Stimulated activated CD4-positive, alpha-beta T cell treated with anti-CD3 and anti-CD28 coated beads, Interleukin-12 subunit alpha, Interleukin-12 subunit beta, amount 100 ng/mL, for 24 hours (primary cell): ENCODE measurements at regions not wholly inside any gene's neighbourhood (a gene's known extent, or its start where the extent isn't known, plus 50 kb on each side); places are given as distances from the start of the nearest gene placed in this dataset.

Experiments
- DNase-seq, 2 experiments: peaks; one replicate each; pipeline ENCODE4 v3.0.0-alpha.2; 2020; ENCODE audit warnings: low read depth in 2 of 2

DNA sequence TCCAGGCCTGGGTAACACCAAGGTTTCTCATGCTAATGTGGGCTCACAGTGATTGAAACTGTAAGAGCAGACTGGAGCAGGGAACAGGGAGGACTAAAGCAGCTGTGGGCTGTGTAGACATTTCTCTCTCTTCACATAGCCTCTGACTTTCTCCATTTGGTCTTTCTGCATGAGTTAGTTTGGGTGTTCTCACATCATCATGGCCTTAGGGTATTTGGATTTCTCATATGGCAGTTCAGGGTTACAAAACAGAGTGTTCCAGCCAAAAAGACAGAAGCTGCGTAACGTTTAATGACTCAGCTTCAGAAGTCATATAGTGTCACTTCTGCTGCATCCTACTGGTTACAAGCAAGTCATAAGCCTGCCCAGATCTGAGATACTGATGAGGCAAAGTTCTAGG is 52.0 kb upstream of the OSBPL8 start:
- no peak for DNase-seq

DNA sequence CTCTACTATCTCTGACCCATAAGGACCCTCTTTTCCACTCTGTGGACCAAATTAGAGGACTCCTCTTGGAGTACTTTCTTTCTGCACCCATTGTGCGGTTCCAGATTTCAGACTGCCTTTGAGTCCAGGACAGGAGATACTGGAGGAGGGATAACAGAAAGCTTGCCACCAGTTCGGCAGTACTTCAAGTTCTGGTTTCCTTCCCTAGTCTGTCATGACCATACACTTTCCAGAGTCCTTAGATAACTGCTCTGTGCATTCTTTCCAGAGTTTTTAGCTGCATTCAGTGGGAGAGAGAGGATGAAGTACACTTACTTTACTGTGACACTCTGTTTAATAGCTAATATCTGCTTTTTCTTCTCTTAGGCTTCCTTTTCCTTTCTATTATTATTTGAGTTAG is 54.8 kb upstream of the OSBPL8 start:
- no peak for DNase-seq

DNA sequence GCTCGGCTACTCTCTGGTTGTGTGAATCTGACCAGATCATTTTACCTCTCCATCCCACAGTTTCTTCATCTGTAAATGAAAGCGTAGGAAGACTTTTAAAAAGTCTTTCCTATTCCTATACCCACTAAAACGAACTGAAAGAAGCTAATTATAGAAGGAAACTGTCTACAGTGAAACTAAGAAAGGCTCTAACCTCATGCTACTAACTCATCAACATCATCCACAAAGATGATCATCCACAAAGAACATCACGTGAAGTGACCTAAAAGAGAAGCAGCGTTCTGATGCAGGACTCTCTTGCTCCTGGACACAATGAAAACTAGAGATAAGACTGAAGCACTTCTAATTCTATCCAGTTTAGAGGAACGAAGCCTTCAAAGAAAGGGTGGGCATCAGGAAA is 58.5 kb upstream of the OSBPL8 start:
- DNase-seq, result no peak

DNA sequence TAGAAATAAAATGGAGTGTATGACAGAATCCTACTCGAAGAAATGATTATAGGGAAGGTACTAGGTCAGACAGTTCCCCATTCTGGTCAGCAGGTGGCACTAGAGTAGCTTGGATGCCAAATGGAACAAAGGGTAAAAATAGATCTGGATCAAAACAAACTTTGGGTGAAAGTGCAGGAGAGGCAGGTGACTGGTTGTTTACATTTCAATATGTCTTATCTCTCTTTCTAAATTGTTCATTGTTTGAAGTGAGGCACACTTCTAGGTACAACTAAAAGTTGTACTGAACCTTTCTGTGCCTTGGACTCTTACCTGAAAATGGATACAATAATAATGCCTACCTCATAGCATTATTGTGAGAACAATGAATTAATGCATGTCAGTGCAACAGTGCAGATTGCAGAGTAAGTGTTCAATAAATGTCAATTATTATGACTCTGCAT is 62.0 kb upstream of the OSBPL8 start:
- DNase-seq, result peak; percentile 38 to 58

DNA sequence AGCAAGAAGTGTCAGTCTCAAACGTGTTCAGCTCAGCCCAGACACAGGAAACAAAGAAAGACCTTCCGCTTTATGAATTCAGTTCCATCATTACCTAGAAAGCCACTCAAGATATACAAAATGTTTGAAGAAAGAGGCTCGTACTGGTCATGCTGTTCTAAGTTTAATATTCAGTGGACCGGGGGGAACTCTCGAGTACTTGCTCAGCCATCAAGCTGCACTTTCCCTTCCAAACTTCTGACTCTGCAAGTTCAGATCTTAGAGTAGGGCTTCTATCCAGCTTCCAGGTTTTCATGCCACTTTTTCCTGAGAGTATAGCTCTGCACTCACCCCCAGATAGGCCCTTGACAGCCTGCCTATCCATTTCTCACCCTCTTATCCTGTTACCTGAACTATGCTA is 62.8 kb upstream of the OSBPL8 start:
- DNase-seq, result no peak

DNA sequence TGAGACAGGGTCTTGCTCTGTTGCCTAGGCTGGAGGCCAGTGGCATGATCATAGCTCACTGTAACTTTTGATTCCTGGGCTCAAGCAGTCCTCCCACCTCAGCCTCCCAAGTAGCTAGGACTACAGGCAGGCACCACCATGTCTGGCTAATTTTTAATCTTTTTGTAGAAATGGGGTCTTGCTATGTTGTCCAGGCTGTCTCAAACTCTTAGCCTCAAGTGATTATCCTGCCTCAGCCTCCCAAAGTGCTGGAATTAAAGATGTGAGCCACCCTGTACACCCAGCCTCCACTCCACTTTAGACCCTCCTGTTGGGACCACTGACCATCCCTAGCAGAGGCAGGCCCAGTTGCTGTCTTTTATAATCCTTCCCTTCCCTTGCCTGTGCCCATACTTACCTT is 63.3 kb upstream of the OSBPL8 start:
- no peak for DNase-seq

DNA sequence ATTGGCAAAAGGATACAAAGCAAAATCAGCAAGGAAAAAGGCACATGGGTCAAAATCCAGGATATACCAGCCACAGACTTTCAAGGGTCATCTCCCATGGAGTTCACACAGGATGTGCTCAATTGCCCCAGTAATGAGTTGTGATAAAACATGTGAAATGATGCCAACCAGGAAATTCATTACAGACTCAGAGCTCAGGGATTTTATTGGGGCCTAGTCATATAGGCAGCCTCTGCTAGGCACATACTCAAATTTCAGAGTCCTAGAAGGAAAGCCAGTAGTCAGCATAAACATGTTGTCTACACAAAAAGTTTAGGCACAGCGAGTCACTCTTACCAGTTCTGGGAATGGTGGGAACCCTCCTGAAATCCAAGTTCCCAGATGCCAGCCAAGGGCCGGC is 64.4 kb upstream of the OSBPL8 start:
- DNase-seq, result no peak

DNA sequence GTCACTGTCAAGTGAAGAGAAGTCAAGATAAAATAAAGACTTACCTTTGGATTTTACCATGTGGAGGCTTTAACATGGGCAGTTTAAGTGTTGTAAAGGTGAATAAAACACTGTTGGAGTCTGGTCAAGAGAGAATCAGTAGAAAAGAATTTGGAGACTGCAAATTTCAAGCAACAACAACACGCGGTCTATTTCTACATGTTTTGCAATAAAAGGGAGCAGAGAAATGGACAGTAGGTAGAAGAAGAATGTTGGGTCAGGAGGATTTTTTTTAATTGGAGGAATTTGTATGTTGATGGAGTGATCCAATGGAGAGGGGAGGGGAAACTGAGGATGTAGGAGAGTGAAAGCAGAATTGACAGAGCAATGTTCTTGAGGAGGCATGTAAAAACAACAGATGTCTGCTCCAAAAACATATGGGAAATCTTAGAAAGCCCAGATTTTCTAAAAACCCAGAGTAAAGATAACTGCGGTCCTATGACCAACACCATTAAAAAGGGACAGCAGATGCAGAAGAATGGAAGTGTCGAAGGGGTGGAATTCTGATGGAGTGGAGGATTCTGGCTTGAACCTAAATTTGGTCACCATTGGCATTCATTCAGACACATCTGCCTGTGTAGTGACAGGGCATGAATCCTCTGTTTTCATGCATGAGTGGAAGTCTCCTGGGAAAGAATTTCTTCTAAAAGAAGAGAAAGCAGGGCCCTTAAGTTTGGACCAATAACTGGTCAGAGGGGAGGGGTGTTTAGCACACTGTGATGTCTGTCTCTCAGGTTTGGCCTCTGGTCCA is 68.0 kb upstream of the OSBPL8 start:
- no peak for DNase-seq

DNA sequence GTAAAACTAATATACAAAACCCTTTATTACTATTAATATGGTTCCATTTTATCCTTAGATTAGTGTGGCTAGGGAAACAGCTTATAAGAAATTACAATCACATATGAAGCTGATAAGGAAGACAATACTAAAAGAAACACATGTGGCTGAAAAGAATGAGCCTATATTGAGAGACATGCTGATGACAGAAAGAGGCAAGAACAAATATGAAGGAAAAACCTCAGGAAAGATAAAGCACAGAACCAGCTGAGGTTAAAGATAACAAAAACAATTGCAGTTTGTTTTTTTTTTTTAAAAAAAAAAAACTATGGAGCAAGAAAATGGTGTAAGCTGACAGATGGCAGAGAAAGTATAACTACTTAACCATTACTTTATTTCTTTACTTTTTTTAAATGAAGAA is 69.2 kb upstream of the OSBPL8 start:
- no peak for DNase-seq

DNA sequence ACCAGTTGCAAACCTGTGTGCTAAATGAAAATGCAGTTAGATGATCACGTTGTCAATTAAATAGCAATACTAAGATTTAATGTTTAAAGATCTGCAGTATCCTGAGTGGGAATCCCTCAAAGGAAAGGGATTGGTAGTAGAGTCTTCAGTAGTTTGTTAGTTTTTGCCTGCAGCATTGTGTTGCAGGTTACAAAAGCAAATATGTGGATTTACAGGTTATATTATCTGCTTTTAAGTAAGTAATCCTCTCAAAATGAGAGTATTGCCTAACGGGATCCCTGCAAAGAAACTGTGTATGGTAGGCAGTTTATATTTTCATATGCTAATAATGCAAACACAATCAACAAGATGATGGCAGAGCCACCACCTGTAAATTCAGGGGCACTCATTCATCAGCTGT is 72.2 kb upstream of the OSBPL8 start:
- no peak for DNase-seq

DNA sequence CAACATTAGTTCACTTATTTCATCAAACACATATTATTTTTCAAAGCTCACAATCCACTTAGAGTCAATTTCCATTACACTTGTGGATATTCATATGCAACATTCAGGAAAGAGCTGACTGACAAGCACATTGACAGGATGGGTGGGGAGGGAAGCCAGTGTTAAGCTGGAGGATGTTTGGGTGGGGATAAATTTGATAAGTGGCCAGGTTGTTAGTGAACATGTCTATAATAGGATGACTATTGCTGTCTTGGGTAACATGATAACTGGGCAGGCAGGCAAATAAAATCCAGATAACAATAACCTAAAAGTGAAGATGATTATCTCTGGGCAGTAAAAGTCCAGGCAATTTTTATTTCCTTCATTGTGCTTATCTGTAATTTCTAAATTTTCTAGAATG is 73.8 kb upstream of the OSBPL8 start:
- DNase-seq, result no peak

DNA sequence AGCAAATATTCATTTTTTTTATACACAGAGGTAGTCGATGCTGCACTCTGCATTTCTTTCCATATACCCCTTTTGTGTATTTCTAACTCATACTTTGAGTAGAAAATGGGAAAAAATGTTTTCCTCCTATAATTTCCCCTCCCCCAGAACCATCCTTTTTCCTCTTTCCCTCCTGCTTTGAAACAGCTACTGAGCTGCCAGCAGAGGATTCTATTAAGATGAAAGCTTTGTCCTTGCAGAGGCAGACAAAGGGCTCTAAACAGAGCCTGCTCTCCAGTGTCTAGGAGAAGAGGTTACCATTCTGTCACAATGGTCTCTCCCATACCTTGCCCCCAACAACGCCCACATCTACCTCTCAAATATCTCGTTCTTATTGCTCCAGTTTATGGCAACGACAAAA is 74.6 kb upstream of the OSBPL8 start:
- no peak for DNase-seq

DNA sequence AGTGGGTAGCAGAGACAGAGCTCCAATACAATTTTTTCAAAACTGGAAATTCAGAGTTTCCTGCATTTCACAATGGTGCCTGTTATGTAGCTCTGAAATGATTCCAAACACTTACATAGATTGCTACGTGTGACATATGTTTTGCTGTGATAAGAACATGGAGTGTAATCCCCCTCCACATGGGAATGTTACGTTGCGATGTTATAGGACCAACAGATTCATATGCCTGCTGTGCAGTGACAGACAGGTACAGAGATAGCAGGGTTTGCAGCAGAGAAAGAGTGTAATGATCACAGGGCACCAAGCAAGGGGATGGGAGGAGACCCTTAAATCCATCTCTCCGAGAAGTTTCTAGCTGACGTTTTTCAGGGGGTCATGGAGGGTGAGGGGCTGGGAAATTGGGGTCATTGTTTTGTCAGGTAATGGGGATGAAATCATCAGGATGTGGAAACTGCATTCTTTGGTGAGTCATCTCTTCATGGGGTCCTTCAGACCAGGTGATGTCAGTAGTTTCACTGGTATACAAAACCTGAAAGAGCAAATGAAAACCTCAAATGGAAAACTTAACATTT is 76.6 kb upstream of the OSBPL8 start:
- no peak for DNase-seq

DNA sequence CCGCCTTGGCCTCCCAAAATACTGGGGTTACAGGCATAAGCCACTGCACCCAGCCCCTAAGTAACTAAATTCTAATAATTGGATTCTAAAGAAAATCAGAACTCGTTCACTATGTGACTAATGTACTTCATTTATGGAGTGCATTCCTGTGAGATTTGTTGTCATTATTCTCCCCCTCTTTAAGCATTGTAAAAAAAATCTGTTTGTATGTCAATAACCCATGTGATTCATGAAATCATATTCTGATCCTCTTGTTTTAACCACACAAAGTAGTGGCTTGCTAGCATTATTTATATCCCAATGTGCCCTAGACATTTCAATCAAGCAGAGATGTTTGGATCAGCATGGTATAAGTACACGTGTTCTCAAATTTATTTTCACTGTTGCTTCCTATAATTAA is 78.2 kb upstream of the OSBPL8 start:
- no peak for DNase-seq

DNA sequence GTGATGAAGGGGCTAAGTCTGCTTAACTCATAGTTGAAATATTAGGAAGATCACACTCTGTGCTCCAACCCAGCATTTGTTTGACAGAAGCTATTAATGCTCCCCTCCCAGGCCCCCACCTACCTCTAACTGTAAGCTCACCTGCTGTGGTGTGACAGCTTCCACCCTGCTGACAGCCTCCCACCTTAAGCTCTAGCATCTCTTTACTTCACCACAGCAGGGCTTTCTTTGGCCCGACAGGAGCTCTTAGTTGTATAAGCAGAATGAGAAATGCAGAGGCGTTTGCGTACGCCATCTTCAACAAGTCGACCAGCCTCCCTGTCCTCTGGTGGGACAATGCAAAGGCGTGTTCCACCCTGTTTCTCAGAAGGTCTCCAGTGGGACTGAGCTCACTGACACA is 80.1 kb upstream of the OSBPL8 start:
- DNase-seq, result no peak

DNA sequence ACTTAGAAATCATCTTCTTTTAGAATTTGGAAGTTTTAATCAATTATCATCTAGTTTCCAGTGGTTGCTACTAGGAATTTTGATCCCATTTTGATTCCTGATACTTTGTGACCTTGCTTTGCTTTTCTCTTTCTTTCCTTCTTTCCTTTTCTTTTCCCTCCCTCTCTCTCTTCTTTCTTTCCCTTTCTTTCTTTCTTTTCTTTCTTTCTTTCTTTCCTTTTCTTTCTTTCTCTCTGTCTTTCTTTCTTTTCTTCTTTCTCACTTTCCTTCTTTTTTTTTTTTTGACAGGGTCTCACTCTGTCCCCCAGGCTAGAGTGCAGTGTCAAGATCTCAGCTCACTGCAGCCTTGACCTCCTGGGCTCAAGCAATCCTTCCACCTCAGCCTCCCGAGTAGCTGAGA is 81.5 kb upstream of the OSBPL8 start:
- DNase-seq, result no peak

DNA sequence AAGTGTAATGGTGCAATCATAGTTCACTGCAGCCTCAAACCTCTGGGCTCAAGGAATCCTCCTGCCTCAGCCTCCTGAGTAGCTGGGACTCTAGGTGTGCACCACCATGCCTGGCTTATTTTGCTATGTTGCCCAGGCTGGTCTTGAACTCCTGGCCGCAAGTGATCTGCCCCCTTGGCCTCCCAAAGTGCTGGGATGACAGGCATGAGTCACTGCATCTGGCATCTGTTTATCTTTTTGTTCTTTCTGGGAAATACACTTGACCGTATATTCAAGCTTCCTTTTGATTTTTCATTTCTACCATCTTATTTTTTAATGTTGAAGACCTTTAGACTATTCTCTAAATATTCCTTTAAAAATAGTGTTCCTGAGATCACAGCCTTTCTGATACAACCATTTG is 82.4 kb upstream of the OSBPL8 start:
- DNase-seq, result no peak

DNA sequence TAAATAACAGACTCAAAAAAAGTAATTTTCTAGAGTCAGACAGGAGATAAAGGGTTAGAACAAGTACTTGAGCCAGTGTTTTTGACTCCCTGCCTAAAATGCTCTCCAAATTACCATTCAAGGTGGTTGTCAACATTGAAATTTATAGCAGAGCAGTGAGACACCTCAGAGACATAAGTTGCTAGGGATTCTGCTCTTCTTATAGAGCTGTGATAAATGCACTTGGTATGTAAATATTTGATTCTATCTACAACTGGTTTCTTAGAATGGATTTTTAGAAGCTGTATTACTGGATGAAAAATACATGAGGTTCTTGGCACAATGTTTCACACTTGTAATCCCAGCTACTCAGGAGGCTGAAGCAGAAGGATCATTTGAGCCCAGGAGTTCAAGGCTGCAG is 83.9 kb upstream of the OSBPL8 start:
- no peak for DNase-seq

DNA sequence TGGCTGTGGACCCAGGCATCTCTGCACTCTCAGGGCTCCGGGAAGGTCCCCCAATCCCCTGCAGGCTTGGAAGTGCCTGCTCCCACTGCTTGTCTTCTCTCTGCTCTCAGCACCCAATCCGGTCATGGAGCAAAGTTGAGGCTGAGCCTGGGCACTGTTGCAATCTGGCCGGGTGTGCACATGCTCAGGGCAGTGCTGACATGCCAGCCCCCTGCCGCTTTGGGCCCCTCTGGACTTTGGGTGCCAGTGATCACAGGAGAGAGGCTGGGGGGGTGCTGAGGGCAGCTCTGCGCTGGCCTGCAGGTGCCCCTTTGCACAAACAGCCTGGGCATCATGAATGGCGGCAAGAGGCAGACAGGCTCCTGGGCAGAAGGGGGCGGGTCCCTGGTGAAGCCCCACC is 85.4 kb upstream of the OSBPL8 start:
- no peak for DNase-seq

DNA sequence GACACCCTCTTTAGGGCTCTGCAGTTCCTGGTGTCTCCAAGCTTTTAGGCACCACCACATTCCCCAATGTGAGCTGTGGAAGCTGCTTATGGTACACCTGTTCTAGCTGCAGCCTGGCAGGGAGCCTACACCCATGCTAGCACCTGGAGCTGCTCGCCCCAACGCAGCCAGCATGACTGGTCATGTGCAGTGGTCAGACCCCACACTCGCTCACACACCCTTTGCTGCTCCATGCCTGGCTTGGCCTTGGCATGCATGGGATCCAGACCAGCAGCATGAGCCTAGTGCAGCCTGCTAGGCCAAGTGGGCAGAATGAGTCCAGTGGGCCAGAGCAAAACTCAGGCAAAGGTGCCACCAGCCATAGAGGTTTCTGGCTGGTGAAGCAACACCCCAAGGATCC is 86.4 kb upstream of the OSBPL8 start:
- no peak for DNase-seq

DNA sequence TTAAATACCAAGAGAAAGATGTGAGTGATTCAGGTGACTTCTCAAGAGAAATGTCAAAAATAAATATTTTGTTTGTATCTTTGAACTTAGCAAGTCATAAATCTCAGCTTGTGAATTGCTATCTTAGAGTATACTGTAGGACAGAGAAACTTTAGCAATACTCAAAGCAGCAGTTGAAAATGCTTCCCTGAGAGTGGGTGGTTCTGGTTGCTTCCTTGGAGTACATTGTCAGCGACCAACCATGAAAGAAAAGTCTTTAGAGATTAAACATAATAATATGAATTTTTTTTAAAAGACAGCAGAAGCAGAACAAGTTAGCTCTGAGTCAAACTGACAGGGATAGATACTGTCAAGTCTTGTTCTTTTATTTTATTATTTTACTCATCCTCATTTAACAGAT is 86.8 kb upstream of the OSBPL8 start:
- no peak for DNase-seq

DNA sequence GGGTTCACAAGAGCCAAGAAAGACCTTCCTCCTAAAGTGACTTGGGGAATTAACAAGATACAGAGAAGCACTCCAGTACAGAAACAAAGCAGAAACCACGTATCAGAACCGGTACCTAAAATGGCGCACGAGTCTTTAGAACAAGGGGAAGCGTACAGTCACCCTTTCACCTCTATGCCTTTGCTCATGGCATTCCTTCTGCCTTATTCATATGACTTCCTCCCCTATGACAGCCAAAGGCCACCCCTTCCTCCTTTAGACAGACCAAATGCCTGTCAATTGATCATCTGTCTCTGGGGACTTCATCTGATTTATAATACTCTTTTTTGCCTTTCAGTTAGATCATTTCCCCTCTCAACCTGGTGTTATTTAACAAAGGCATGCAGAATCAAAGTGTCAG is 89.5 kb upstream of the OSBPL8 start:
- no peak for DNase-seq

DNA sequence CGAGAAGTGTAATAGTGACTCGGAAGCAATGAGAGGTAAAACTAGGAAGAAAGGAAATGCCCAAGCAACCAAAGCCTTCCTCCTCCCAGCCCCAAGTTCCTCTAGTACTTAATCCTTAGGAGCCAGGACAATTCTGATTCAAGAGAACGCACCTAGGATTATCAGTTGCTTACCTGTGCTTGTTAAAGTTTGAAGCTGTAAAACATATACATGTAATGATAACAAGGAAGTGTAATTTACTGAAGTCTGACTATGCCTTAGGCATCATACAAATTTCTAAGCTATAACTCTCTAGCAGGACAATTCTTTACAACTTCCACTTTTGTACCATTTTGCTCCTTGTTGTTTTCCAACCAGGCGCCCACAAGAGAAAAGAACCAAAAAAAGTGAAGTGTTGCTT is 92.8 kb upstream of the OSBPL8 start:
- DNase-seq, result no peak

DNA sequence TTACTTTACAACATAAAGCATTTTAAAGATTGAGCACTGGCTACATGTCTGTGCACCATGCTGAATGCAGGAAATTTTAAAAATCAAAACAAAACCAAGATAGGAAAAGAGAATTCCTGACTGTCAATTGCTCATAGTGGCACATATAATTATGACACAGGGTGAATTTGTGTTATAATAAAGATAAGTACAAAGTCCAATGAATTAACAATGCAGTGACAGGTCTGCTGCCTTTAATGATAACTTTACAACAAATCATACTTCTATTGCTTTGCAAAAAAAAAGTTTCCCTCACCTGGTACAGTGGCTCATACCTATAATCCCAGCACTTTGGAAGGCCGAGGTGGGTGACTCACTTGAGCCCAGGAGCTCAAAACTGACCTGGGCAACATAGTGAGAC is 93.8 kb upstream of the OSBPL8 start:
- DNase-seq, result no peak
